GM12891 (cell line): ENCODE measurements at regions not wholly inside any gene's neighbourhood (a gene's known extent, or its start where the extent isn't known, plus 50 kb on each side); places are given as distances from the start of the nearest gene placed in this dataset.

Source experiments
- DNase-seq: peaks from one replicate; pipeline ENCODE4 v3.0.0; 2011; ENCODE audit warnings: low spot score; ENCODE audit not compliant: insufficient read length
- FAIRE-seq: peaks from 2 replicates; lab custom pipeline; 2011; peaks lifted over from hg19 to GRCh38; lab: Jason Lieb, UNC
- PAX5 ChIP-seq: IDR thresholded peaks from 2 replicates; pipeline ENCODE4 v1.6.1; 2011; ENCODE audit warnings: low read length, moderate library complexity, mild to moderate bottlenecking; ENCODE audit not compliant: insufficient read depth, severe bottlenecking
- POLR2A ChIP-seq: IDR thresholded peaks from 2 replicates; pipeline ENCODE4 v1.6.1; 2011; ENCODE audit warnings: low read depth, low read length, control low read depth
- POLR2AphosphoS5 ChIP-seq: IDR thresholded peaks from 2 replicates; pipeline ENCODE4 v1.6.1; 2011; ENCODE audit warnings: low read depth, low read length, control low read depth
- POU2F2 ChIP-seq: IDR thresholded peaks from 2 replicates; pipeline ENCODE4 v1.6.1; 2011; ENCODE audit warnings: low read depth, mild to moderate bottlenecking, control low read depth, low read length, moderate library complexity
- SPI1 ChIP-seq: IDR thresholded peaks from 2 replicates; pipeline ENCODE4 v1.6.1; 2011; ENCODE audit warnings: low read depth, low read length, control low read depth
- TAF1 ChIP-seq: IDR thresholded peaks from 2 replicates; pipeline ENCODE4 v1.6.1; 2011; ENCODE audit warnings: low read depth, low read length, control low read depth

- DNase-seq (no peak), FAIRE-seq (no peak)
- TF ChIP-seq POU2F2 (no peak), POLR2A (no peak), TAF1 (no peak), SPI1 (no peak), PAX5 (no peak), POLR2AphosphoS5 (no peak)
Measured at GRCh38 chr5:54829102-54829501, 156.3 kb downstream of the ESM1 start.

- no peak for TF ChIP-seq SPI1
- TF ChIP-seq TAF1, result no peak
- TF ChIP-seq POLR2AphosphoS5, result no peak
- no peak for TF ChIP-seq POU2F2
- no peak for TF ChIP-seq PAX5
- no peak for TF ChIP-seq POLR2A
- no peak for FAIRE-seq
Measured at GRCh38 chr5:54828151-54828550, 157.2 kb downstream of the ESM1 start.

GRCh38 chr5:54825005-54825404 is 160.4 kb downstream of the ESM1 start:
- FAIRE-seq (no peak), DNase-seq (no peak)
- TF ChIP-seq POLR2A (no peak), POU2F2 (no peak), TAF1 (no peak), SPI1 (no peak), PAX5 (no peak), POLR2AphosphoS5 (no peak)

More at GRCh38 chr5:54828151-54828550, 157.2 kb downstream of the ESM1 start:
- no peak for DNase-seq

GRCh38 chr5:54823006-54823405 is 162.4 kb downstream of the ESM1 start:
- no peak for FAIRE-seq
- no peak for DNase-seq

GRCh38 chr5:54822324-54822687 is 163.1 kb downstream of the ESM1 start:
- DNase-seq (no peak), FAIRE-seq (no peak)
- TF ChIP-seq PAX5 (no peak), POU2F2 (no peak), POLR2AphosphoS5 (no peak), TAF1 (no peak)

More at GRCh38 chr5:54823006-54823405, 162.4 kb downstream of the ESM1 start:
- TF ChIP-seq POU2F2 (no peak), POLR2AphosphoS5 (no peak), PAX5 (no peak), SPI1 (no peak), TAF1 (no peak), POLR2A (no peak)

GRCh38 chr5:54821445-54822323 is 163.7 kb downstream of the ESM1 start:
- no peak for FAIRE-seq
- TF ChIP-seq SPI1 (no peak), POU2F2 (no peak), POLR2A (no peak), TAF1 (no peak), POLR2AphosphoS5 (no peak), PAX5 (no peak)
- DNase-seq, result no peak

- DNase-seq, result no peak
- FAIRE-seq, result no peak
- TF ChIP-seq PAX5 (no peak), POU2F2 (no peak), SPI1 (no peak), TAF1 (no peak), POLR2A (no peak)
Measured at GRCh38 chr5:54820346-54821134, 164.9 kb downstream of the ESM1 start.

GRCh38 chr5:54807421-54807820 is 178.0 kb downstream of the ESM1 start:
- FAIRE-seq (no peak), DNase-seq (no peak)
- TF ChIP-seq PAX5 (no peak), SPI1 (no peak)

- FAIRE-seq (no peak), DNase-seq (no peak)
- TF ChIP-seq PAX5 (no peak), POU2F2 (no peak), SPI1 (no peak), POLR2AphosphoS5 (no peak), POLR2A (no peak), TAF1 (no peak)
Measured at GRCh38 chr5:54804521-54804920, 180.9 kb downstream of the ESM1 start.
